Gastrocnemius medialis (tissue), 4 donors: ENCODE measurements at regions not wholly inside any gene's neighbourhood (a gene's known extent, or its start where the extent isn't known, plus 50 kb on each side); places are given as distances from the start of the nearest gene placed in this dataset.
A peak's percentile ranks its signal among the peaks of the same experiment; 100 is the strongest.

Experiments
- ATAC-seq, 2 donors: fragments of 150-250 bp; one replicate each; pipeline ENCODE4 v1.9.1; 2016
- DNase-seq, 2 donors: peaks; one replicate each; pipeline ENCODE4 v3.0.0-alpha.2; 2019
- H3K27ac ChIP-seq, 4 donors: fragments of 200-600 bp; sonication (generic); 1 replicate in 1 of 4; 2 replicates in 3 of 4; pipeline ENCODE4 v1.5.1; 2016 to 2018; ENCODE audit warnings: mild to moderate bottlenecking in 2 of 4, moderate library complexity in 1 of 4
- H3K27me3 ChIP-seq, 3 donors: fragments of 200-600 bp; sonication (generic) in 2 of 3; 1 replicate in 1 of 3; 2 replicates in 2 of 3; pipeline versions ENCODE4 v1.5.1 to v1.6.0; 2016 to 2019; ENCODE audit warnings: mild to moderate bottlenecking in 1 of 3, moderate library complexity in 1 of 3
- H3K36me3 ChIP-seq, 2 donors: fragments of 200-600 bp; sonication (generic) in 1 of 2; one replicate each; pipeline ENCODE4 v1.5.1; 2017 to 2018
- H3K4me1 ChIP-seq, 2 donors: fragments of 200-600 bp; sonication (generic) in 1 of 2; one replicate each; pipeline ENCODE4 v1.5.1; 2016 to 2017; ENCODE audit warnings: mild to moderate bottlenecking in 2 of 2
- H3K4me3 ChIP-seq, 4 donors: fragments of 200-600 bp; sonication (generic) in 3 of 4; 1 replicate in 1 of 4; 2 replicates in 3 of 4; pipeline ENCODE4 v1.5.1; 2016 to 2019; ENCODE audit warnings: mild to moderate bottlenecking in 2 of 4
- H3K9me3 ChIP-seq, 3 donors: fragments of 200-600 bp; sonication (generic) in 2 of 3; 1 replicate in 1 of 3; 2 replicates in 2 of 3; pipeline ENCODE4 v1.5.1; 2016 to 2019
- POLR2A ChIP-seq, 2 donors: fragments of 450-650 bp; IDR thresholded peaks; one replicate each; pipeline ENCODE4 v1.6.1; 2017; ENCODE audit warnings: antibody characterized with exemption in 2 of 2, mild to moderate bottlenecking in 2 of 2, moderate library complexity in 2 of 2
- in situ Hi-C, 4 donors: fragments of 200-750 bp; cut with MboI; loops; one replicate each; pipeline versions ENCODE4 v1.15.0 to v1.8.0; 2017; ENCODE audit warnings: low sequenced_read_pairs in 4 of 4
- intact Hi-C: fragments of 100-400 bp; cut with DNase I; formaldehyde crosslinking; loops from one replicate; pipeline ENCODE4 v1.15.1; 2023; ENCODE audit warnings: low total_unique reads
- TF ChIP-seq, protein P1 (sequence below), 5 experiments: fragments of 450-650 bp in 3 of 5; fragments of 200-600 bp in 2 of 5; sonication (generic) in 2 of 5; IDR thresholded peaks in 4 of 5; conservative IDR thresholded peaks in 1 of 5; 1 replicate in 4 of 5; 2 replicates in 1 of 5; pipeline ENCODE4 v1.5.1; 2016 to 2019; ENCODE audit warnings: antibody characterized with exemption in 5 of 5, mild to moderate bottlenecking in 3 of 5, moderate library complexity in 3 of 5

DNA sequence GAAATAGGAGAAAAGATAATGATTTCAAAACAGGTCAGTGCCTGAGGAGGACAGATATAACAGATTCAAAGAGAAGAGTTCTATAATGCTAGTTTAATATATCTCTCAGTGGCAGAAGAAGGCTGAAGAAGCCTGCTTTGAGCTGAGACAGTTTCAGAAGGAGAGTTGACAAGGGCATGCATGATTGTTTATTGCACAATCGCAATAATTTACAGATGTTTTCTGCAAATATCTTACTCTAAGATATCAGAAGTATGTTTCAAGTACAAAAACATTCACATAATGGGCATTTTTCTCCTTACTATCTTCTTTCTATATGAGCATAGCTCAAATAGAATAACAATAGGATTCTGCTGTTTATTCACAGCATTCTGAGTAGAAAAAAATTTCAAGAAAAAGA is 557.7 kb upstream of the NRSN1 start:
- in situ Hi-C loops, result no loop called here

DNA sequence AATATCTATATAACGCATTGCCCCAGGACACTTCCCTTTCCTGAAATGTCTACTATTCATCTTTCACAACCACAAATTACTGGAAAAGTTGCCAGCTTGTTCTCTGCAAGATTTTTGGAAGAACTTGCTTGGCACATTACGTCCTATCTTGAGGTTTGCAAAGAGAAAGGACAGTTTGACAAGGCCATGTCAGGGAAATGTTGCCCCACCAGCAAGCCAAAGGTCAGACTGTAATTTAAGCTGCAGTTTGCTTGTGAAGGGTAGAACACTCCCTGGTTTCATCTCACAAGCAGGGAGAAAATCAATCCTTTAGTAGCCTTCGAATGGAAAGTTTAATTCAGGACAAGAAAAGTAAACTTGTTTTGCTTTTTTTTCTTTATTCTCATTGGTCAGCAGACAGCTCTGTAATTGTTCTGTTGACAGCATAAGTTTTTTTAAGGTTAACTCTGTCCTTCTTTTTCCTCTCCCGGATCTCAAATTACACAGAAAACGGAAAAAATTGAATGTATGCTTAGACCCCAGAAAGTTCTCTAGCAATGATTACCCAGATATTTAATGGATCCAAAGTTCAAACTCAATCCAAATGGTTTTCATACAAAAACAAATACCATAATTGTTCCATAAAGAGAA is 541.8 kb upstream of the NRSN1 start:
- TF ChIP-seq, protein P1, sequence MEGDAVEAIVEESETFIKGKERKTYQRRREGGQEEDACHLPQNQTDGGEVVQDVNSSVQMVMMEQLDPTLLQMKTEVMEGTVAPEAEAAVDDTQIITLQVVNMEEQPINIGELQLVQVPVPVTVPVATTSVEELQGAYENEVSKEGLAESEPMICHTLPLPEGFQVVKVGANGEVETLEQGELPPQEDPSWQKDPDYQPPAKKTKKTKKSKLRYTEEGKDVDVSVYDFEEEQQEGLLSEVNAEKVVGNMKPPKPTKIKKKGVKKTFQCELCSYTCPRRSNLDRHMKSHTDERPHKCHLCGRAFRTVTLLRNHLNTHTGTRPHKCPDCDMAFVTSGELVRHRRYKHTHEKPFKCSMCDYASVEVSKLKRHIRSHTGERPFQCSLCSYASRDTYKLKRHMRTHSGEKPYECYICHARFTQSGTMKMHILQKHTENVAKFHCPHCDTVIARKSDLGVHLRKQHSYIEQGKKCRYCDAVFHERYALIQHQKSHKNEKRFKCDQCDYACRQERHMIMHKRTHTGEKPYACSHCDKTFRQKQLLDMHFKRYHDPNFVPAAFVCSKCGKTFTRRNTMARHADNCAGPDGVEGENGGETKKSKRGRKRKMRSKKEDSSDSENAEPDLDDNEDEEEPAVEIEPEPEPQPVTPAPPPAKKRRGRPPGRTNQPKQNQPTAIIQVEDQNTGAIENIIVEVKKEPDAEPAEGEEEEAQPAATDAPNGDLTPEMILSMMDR (IDR thresholded peaks at IDR 0.05 in 4 of 5, conservative IDR thresholded peaks at IDR 0.05 in 1 of 5), result no peak
- no peak for TF ChIP-seq POLR2A (IDR thresholded peaks at IDR 0.05)
- in situ Hi-C loops (no loop called here), intact Hi-C loops (no loop called here)
- Histone ChIP-seq H3K4me1 (no peaks in the 10 kb centered on the region), H3K4me3 (no peak overlapping the region), H3K9me3 (no peaks in the 10 kb centered on the region), H3K36me3 (no peaks in the 10 kb centered on the region), H3K27ac (no peak overlapping the region), H3K27me3 (no peaks in the 10 kb centered on the region)
- DNase-seq (peak in 1 of 2 donors; percentile 12), ATAC-seq (peak in 1 of 2 donors; percentile 27)

More for the DNA sequence above, 557.7 kb upstream of the NRSN1 start:
- no peaks in the 10 kb centered on the region for H3K27me3 ChIP-seq
- H3K9me3 ChIP-seq, result no peaks in the 10 kb centered on the region
- no peak for TF ChIP-seq POLR2A (IDR thresholded peaks at IDR 0.05)
- TF ChIP-seq, protein P1 (IDR thresholded peaks at IDR 0.05 in 4 of 5, conservative IDR thresholded peaks at IDR 0.05 in 1 of 5), result no peak
- H3K4me3 ChIP-seq, result no peak overlapping the region
- no peaks in the 10 kb centered on the region for H3K4me1 ChIP-seq
- no peaks in the 10 kb centered on the region for H3K36me3 ChIP-seq
- intact Hi-C loops, result no loop called here
- no peak overlapping the region for H3K27ac ChIP-seq
- no peak for DNase-seq
- ATAC-seq, result no peak

DNA sequence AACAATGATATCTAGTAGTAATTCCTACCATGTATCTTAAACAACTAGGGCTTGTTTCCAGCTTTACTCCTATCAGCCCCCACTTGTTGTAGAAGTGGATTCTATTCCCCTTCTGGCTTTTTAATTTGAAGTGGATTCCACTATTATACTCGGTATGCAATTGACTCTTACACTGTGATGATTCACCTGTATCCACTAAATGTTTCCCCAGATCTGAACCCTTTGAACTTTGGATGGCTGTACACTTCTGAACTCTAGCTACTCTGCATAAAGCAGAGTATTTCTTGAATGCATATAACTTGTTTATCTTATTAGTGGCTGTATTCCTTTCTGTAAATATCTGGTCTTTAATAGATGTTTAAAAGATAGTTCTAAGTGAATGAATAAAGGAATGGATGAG is 538.4 kb upstream of the NRSN1 start:
- TF ChIP-seq POLR2A (IDR thresholded peaks at IDR 0.05), result no peak
- TF ChIP-seq, protein P1 (IDR thresholded peaks at IDR 0.05 in 4 of 5, conservative IDR thresholded peaks at IDR 0.05 in 1 of 5), result no peak
- in situ Hi-C loops, result no loop called here

DNA sequence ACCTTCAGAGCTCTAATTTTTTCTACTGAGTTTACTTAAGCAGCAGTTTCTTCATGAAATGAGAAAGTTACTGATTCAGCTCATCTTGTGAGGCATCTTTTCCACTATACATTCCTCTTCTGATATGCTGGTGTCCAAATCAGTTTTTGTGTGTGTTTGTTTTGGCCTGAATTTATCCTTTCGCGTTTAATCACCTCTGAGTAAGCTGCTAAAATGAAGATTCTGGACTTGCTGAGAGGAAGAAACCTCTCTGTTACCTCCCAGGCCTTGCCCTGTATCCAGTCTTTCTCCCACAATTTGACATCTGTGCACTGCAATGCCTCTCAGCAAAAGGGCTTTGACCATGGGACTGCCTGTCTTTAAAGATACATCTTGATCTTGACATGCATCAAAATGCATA is 536.2 kb upstream of the NRSN1 start:
- Histone ChIP-seq H3K4me3 (no peak overlapping the region), H3K27ac (no peak overlapping the region), H3K9me3 (no peaks in the 10 kb centered on the region), H3K36me3 (no peaks in the 10 kb centered on the region), H3K27me3 (no peaks in the 10 kb centered on the region), H3K4me1 (no peaks in the 10 kb centered on the region)
- no peak for DNase-seq
- no peak for ATAC-seq
- no peak for TF ChIP-seq POLR2A (IDR thresholded peaks at IDR 0.05)
- TF ChIP-seq, protein P1 (IDR thresholded peaks at IDR 0.05 in 4 of 5, conservative IDR thresholded peaks at IDR 0.05 in 1 of 5), result no peak
- in situ Hi-C loops (no loop called here), intact Hi-C loops (no loop called here)

More for the DNA sequence above, 538.4 kb upstream of the NRSN1 start:
- Histone ChIP-seq H3K9me3 (no peaks in the 10 kb centered on the region), H3K4me3 (no peak overlapping the region), H3K4me1 (no peaks in the 10 kb centered on the region), H3K27ac (no peak overlapping the region), H3K27me3 (no peaks in the 10 kb centered on the region), H3K36me3 (no peaks in the 10 kb centered on the region)
- intact Hi-C loops, result no loop called here
- DNase-seq (no peak), ATAC-seq (no peak)
